ENCODE measurements at regions not wholly inside any gene's neighbourhood (a gene's known extent, or its start where the extent isn't known, plus 50 kb on each side); places are given as distances from the start of the nearest gene placed in this dataset.
A peak's percentile ranks its signal among the peaks of the same experiment; 100 is the strongest.

DNA sequence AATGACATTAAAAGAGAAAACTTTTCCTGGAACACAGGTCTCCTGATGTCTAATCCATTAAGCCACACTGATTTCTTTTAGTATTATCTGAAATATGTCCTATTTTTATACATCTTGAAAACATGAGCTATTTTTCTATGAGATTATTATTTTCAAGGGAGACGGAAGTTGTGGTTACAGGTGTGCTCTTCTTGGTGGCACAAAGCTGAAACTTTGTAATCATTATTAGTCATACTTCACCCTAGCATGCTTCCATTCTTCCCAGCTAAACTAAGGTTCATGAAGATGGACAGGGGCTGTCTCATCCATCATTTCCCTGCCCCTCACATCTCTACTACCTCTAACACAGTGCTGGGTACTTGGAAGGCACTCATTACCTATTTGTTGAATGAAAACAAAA, 85.6 kb upstream of the POU1F1 start:
- Mint-ChIP-seq H3K27ac (no peak overlapping the region), H3K27me3 (peaks cover 3% of the 10 kb centered on the region), H3K4me1 (no peaks in the 10 kb centered on the region), H3K9me3 (no peaks in the 10 kb centered on the region), H3K36me3 (ENCODE audit: low read depth) (no peaks in the 10 kb centered on the region), H3K4me3 (no peak overlapping the region)
- ATAC-seq (replicated peaks), result no peak

GRCh38 chr3:87361271-87361670, 84.9 kb upstream of the POU1F1 start:
- no peak overlapping the region for H3K27ac Mint-ChIP-seq
- no peak overlapping the region for H3K4me3 Mint-ChIP-seq
- peaks cover 3% of the 10 kb centered on the region for H3K27me3 Mint-ChIP-seq
- no peak for ATAC-seq (replicated peaks)
- no peaks in the 10 kb centered on the region for H3K9me3 Mint-ChIP-seq
- no peaks in the 10 kb centered on the region for H3K36me3 Mint-ChIP-seq (ENCODE audit: low read depth)
- no peaks in the 10 kb centered on the region for H3K4me1 Mint-ChIP-seq

DNA sequence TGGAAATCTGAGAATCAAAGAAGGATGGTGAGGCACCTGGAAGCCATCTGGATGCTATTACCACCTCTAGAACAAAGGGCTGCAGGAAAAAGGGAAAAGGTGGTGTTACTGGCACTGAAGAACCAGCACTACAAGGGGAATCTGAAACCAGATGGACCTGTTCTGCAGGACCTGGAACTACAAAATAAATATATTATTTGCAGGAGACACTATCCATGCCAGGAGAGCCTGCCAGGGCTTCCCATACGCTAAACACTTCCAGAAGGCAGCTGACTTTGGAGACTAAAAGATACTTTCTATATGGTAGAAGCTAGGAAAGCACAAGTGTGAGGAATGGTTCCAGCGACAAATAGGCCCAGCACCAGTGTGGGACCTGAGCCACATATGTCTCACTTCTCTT, 83.4 kb upstream of the POU1F1 start:
- no peaks in the 10 kb centered on the region for H3K27me3 Mint-ChIP-seq
- H3K4me1 Mint-ChIP-seq, result no peaks in the 10 kb centered on the region
- no peak for ATAC-seq (replicated peaks)
- no peaks in the 10 kb centered on the region for H3K9me3 Mint-ChIP-seq
- H3K27ac Mint-ChIP-seq, result no peak overlapping the region
- no peak overlapping the region for H3K4me3 Mint-ChIP-seq
- no peaks in the 10 kb centered on the region for H3K36me3 Mint-ChIP-seq (ENCODE audit: low read depth)

GRCh38 chr3:87359025-87359424, 82.6 kb upstream of the POU1F1 start:
- H3K4me3 Mint-ChIP-seq, result no peak overlapping the region
- H3K36me3 Mint-ChIP-seq (ENCODE audit: low read depth), result no peaks in the 10 kb centered on the region
- H3K27me3 Mint-ChIP-seq, result no peaks in the 10 kb centered on the region
- no peak for ATAC-seq (replicated peaks)
- H3K27ac Mint-ChIP-seq, result no peak overlapping the region
- H3K9me3 Mint-ChIP-seq, result no peaks in the 10 kb centered on the region
- H3K4me1 Mint-ChIP-seq, result no peaks in the 10 kb centered on the region

DNA sequence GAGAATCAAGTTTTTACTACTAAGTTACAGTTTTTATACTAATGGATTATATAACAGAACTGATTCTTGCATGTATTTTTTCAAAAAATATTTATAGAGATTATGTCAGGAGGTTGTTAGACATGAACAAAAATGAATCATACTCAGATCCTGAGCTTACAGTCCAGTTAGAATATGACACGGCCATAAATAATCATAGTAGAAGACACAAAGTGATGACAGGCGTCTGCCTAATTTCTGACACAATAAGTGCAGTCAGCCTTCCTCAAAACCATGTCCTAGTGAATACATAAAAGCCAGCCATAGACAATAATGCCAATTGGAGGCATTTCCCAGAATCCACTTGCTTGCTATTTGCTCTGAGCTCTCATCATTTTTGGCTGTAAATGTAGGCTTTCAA, 81.7 kb upstream of the POU1F1 start:
- no peak overlapping the region for H3K27ac Mint-ChIP-seq

GRCh38 chr3:87354398-87354797, 78.0 kb upstream of the POU1F1 start:
- Mint-ChIP-seq H3K9me3 (no peaks in the 10 kb centered on the region), H3K27ac (no peak overlapping the region), H3K27me3 (no peaks in the 10 kb centered on the region), H3K4me3 (no peak overlapping the region), H3K36me3 (ENCODE audit: low read depth) (no peaks in the 10 kb centered on the region), H3K4me1 (no peaks in the 10 kb centered on the region)
- ATAC-seq (replicated peaks), result no peak

More for the DNA sequence above, 81.7 kb upstream of the POU1F1 start:
- ATAC-seq (replicated peaks), result no peak
- no peaks in the 10 kb centered on the region for H3K36me3 Mint-ChIP-seq (ENCODE audit: low read depth)
- no peaks in the 10 kb centered on the region for H3K4me1 Mint-ChIP-seq
- no peaks in the 10 kb centered on the region for H3K27me3 Mint-ChIP-seq
- H3K4me3 Mint-ChIP-seq, result no peak overlapping the region
- H3K9me3 Mint-ChIP-seq, result no peaks in the 10 kb centered on the region

DNA sequence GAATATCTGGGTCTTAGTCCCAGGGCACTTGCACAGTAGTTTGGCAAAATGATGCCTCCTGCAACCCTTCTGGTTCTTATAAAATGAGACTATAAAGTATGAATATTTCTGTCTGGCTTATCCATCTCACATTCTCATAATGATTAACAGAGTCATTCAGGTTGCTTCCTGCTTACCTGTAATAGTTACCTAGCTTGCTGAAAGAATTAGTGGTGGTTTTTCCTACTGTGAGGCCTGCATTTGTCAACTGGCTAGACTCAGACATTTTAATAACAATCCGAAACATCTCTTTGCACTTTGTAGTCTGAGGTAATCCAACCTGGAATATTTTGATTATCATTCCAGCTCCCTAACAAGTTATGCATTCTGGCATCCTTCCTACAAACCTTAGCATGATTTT, 75.6 kb upstream of the POU1F1 start:
- H3K36me3 Mint-ChIP-seq (ENCODE audit: low read depth), result no peaks in the 10 kb centered on the region
- H3K27ac Mint-ChIP-seq, result no peak overlapping the region
- no peak for ATAC-seq (replicated peaks)
- H3K4me3 Mint-ChIP-seq, result no peak overlapping the region
- H3K9me3 Mint-ChIP-seq, result no peaks in the 10 kb centered on the region
- H3K4me1 Mint-ChIP-seq, result no peaks in the 10 kb centered on the region
- peaks cover 3% of the 10 kb centered on the region for H3K27me3 Mint-ChIP-seq

- Mint-ChIP-seq H3K27ac (no peak overlapping the region), H3K4me3 (no peak overlapping the region), H3K36me3 (ENCODE audit: low read depth) (no peaks in the 10 kb centered on the region), H3K27me3 (peaks cover 3% of the 10 kb centered on the region), H3K9me3 (no peaks in the 10 kb centered on the region), H3K4me1 (no peaks in the 10 kb centered on the region)
- peak; percentile 79 for ATAC-seq (replicated peaks)
Measured at GRCh38 chr3:87350367-87351199, 74.2 kb upstream of the POU1F1 start.

DNA sequence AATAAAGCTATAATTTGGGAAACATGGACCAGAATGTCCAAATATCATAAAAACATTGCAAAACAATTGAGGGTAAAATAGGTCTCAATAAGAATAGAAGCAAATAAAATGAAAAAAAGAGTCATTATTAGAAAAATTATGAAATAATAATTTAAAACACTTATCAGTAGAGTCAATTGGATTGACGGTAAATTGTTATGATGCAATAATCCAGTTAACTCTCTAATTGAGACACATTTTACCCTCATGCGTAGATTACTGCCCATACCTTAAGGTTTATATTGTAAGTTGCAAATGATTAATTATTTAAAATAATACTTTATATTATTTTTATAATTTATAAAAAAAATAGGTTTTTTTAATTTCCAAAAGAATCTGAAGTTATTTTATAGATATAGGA, 73.4 kb upstream of the POU1F1 start:
- no peak overlapping the region for H3K27ac Mint-ChIP-seq
- H3K9me3 Mint-ChIP-seq, result no peaks in the 10 kb centered on the region
- no peak overlapping the region for H3K4me3 Mint-ChIP-seq
- H3K4me1 Mint-ChIP-seq, result no peaks in the 10 kb centered on the region
- H3K36me3 Mint-ChIP-seq (ENCODE audit: low read depth), result no peaks in the 10 kb centered on the region
- no peak for ATAC-seq (replicated peaks)
- peaks cover 6% of the 10 kb centered on the region for H3K27me3 Mint-ChIP-seq

GRCh38 chr3:87336761-87337160, 60.4 kb upstream of the POU1F1 start:
- H3K36me3 Mint-ChIP-seq (ENCODE audit: low read depth), result no peaks in the 10 kb centered on the region
- H3K27ac Mint-ChIP-seq, result no peak overlapping the region
- peaks cover 6% of the 10 kb centered on the region for H3K27me3 Mint-ChIP-seq
- no peak overlapping the region for H3K4me3 Mint-ChIP-seq
- ATAC-seq (replicated peaks), result no peak
- H3K4me1 Mint-ChIP-seq, result peaks cover 14% of the 10 kb centered on the region
- H3K9me3 Mint-ChIP-seq, result no peaks in the 10 kb centered on the region

- Mint-ChIP-seq H3K27ac (no peak overlapping the region), H3K27me3 (peaks cover 6% of the 10 kb centered on the region), H3K4me1 (peaks cover 14% of the 10 kb centered on the region), H3K36me3 (ENCODE audit: low read depth) (no peaks in the 10 kb centered on the region), H3K9me3 (no peaks in the 10 kb centered on the region), H3K4me3 (no peak overlapping the region)
- ATAC-seq (replicated peaks), result no peak
Measured at GRCh38 chr3:87335931-87336330, 59.5 kb upstream of the POU1F1 start.

- H3K4me1 Mint-ChIP-seq, result peaks cover 14% of the 10 kb centered on the region
- peak; percentile 97 for ATAC-seq (replicated peaks)
- H3K36me3 Mint-ChIP-seq (ENCODE audit: low read depth), result no peaks in the 10 kb centered on the region
- H3K4me3 Mint-ChIP-seq, result peak overlapping the region; percentile 69
- peaks cover 11% of the 10 kb centered on the region for H3K27me3 Mint-ChIP-seq
- peak overlapping the region; percentile 89 for H3K27ac Mint-ChIP-seq
- H3K9me3 Mint-ChIP-seq, result no peaks in the 10 kb centered on the region
Measured at GRCh38 chr3:87333393-87333892, 57.1 kb upstream of the POU1F1 start.

- peaks cover 14% of the 10 kb centered on the region for H3K4me1 Mint-ChIP-seq
- H3K27me3 Mint-ChIP-seq, result peaks cover 11% of the 10 kb centered on the region
- peak overlapping the region; percentile 69 for H3K4me3 Mint-ChIP-seq
- ATAC-seq (replicated peaks), result no peak
- no peaks in the 10 kb centered on the region for H3K9me3 Mint-ChIP-seq
- H3K27ac Mint-ChIP-seq, result peak overlapping the region; percentile 89
- no peaks in the 10 kb centered on the region for H3K36me3 Mint-ChIP-seq (ENCODE audit: low read depth)
Measured at GRCh38 chr3:87332789-87333188, 56.4 kb upstream of the POU1F1 start.

GRCh38 chr3:87329065-87329464, 52.7 kb upstream of the POU1F1 start:
- no peaks in the 10 kb centered on the region for H3K36me3 Mint-ChIP-seq (ENCODE audit: low read depth)
- no peaks in the 10 kb centered on the region for H3K9me3 Mint-ChIP-seq
- ATAC-seq (replicated peaks), result no peak
- peaks cover 14% of the 10 kb centered on the region for H3K4me1 Mint-ChIP-seq
- H3K27me3 Mint-ChIP-seq, result peaks cover 9% of the 10 kb centered on the region
- no peak overlapping the region for H3K27ac Mint-ChIP-seq
- no peak overlapping the region for H3K4me3 Mint-ChIP-seq

Data from activated T-helper 17 cell treated with anti-CD3 and anti-CD28 coated beads, Interleukin-2, amount 50 U/mL, for 72 hours (primary cell).